ENCODE measurements at regions not wholly inside any gene's neighbourhood (a gene's known extent, or its start where the extent isn't known, plus 50 kb on each side); places are given as distances from the start of the nearest gene placed in this dataset.

DNA sequence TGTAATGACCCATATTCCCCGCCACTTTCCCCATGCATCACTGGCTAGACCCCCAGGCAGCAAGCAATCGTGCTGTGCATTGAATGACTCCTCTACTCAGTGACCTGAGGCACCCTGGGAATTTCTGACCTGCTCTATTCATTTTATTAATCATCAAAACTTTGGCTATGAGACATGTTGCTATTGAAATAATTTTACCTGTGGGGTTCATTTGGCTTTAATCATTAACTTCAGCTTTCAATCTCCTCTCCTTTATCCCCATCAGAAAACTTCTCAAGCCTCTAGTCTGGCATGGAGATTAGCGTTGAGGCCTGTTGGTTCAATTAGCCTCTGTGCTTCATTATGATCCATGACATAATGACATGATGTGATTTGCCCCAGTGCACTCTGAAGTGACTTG lies 429.0 kb downstream of the ZNF608 start:
- no peak for TF ChIP-seq MEF2A (IDR thresholded peaks at IDR 0.05; ENCODE audit: borderline replicate concordance, low read depth)
- no peak for TF ChIP-seq MXI1 (IDR thresholded peaks at IDR 0.05; ENCODE audit: low read depth, low read length)

Measured in SK-N-SH (cell line).